ENCODE measurements at regions not wholly inside any gene's neighbourhood (a gene's known extent, or its start where the extent isn't known, plus 50 kb on each side); places are given as distances from the start of the nearest gene placed in this dataset.

- H3K9me2 ChIP-seq (replicated peaks; ENCODE audit: insufficient read depth, low read length), result no peaks in the 10 kb centered on the region
- no peak overlapping the region for H3K27ac ChIP-seq (ENCODE audit: low read length)
- no peaks in the 10 kb centered on the region for H3K9me3 ChIP-seq (ENCODE audit: low read length)
- no peaks in the 10 kb centered on the region for H3K36me3 ChIP-seq (ENCODE audit: insufficient read depth, low read length)
- no peak overlapping the region for H3K9ac ChIP-seq (ENCODE audit: low read length)
- no peaks in the 10 kb centered on the region for H4K20me1 ChIP-seq (ENCODE audit: insufficient read depth, low read depth, low read length)
- H3K4me3 ChIP-seq (ENCODE audit: low read length), result no peak overlapping the region
- no peak for DNase-seq
- H2AFZ ChIP-seq (ENCODE audit: low read length), result no peak overlapping the region
- no peak overlapping the region for H3K4me2 ChIP-seq (ENCODE audit: low read depth, low read length, poor library complexity, severe bottlenecking)
- H3K27me3 ChIP-seq (ENCODE audit: low read length), result no peaks in the 10 kb centered on the region
- H3K79me2 ChIP-seq (ENCODE audit: low read length), result no peaks in the 10 kb centered on the region
- H3K4me1 ChIP-seq (ENCODE audit: low read length), result no peaks in the 10 kb centered on the region
Measured at GRCh38 chr18:41617647-41618046, 337.4 kb upstream of the PIK3C3 start.

DNA sequence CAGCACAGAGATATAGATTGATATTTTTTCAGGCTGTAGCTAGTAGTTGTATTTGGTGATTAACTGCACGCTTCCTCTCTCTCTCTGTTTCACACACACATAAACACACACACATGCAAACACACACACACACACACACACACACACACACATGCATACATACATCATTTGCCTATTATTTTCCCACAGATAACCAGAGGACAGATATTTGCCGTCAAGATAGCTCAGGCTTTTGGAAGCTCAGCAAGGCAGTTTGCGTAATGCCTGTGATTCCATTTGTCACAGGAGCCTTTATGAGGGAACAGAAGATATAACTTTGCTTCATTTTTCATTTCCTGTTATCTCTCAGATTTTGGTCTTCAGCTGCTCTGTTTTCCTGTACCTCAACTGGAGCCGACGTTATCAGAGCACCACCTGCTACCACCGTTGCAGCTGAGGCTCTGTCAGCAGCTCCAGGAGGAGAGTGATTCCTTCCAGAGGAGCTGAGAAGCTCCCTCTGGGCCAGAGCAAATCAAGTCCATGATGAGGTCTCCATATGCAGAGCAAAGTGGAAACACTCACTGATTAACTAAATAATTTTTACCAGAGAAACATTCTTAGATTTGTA lies 341.9 kb upstream of the PIK3C3 start:
- no peak for DNase-seq
- no peak overlapping the region for H3K4me3 ChIP-seq (ENCODE audit: low read length)
- no peaks in the 10 kb centered on the region for H3K9me3 ChIP-seq (ENCODE audit: low read length)
- H3K9me2 ChIP-seq (replicated peaks; ENCODE audit: insufficient read depth, low read length), result no peaks in the 10 kb centered on the region
- H3K79me2 ChIP-seq (ENCODE audit: low read length), result no peaks in the 10 kb centered on the region
- no peaks in the 10 kb centered on the region for H4K20me1 ChIP-seq (ENCODE audit: insufficient read depth, low read depth, low read length)
- H3K27me3 ChIP-seq (ENCODE audit: low read length), result no peaks in the 10 kb centered on the region
- no peak overlapping the region for H2AFZ ChIP-seq (ENCODE audit: low read length)
- no peak overlapping the region for H3K27ac ChIP-seq (ENCODE audit: low read length)
- H3K9ac ChIP-seq (ENCODE audit: low read length), result no peak overlapping the region
- no peak overlapping the region for H3K4me2 ChIP-seq (ENCODE audit: low read depth, low read length, poor library complexity, severe bottlenecking)
- H3K4me1 ChIP-seq (ENCODE audit: low read length), result no peaks in the 10 kb centered on the region
- H3K36me3 ChIP-seq (ENCODE audit: insufficient read depth, low read length), result no peaks in the 10 kb centered on the region

DNA sequence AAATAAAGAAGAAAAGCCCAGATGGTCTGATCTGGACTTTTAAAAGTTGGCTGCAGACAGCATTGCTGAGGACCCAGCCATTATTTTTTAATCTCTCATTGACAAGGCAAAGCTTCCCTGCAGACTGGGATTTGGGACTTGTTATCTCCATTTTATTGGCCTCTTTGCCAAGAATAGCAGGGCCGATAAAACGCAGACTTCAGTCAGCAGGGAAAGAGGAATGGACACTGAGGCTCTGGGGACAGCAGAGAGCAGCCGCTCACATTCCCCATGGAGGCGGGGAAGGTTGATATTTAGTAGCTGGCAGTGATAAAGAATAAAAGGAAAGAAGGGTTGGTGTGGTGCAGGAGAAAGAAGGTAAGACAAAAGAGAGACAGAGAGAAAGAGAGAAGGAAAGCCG lies 350.1 kb upstream of the PIK3C3 start:
- Histone ChIP-seq H3K9me2 (replicated peaks; ENCODE audit: insufficient read depth, low read length) (no peaks in the 10 kb centered on the region), H2AFZ (ENCODE audit: low read length) (no peak overlapping the region), H3K79me2 (ENCODE audit: low read length) (no peaks in the 10 kb centered on the region), H4K20me1 (ENCODE audit: insufficient read depth, low read depth, low read length) (no peaks in the 10 kb centered on the region), H3K4me2 (ENCODE audit: low read depth, low read length, poor library complexity, severe bottlenecking) (no peak overlapping the region), H3K9ac (ENCODE audit: low read length) (no peak overlapping the region), H3K27me3 (ENCODE audit: low read length) (no peaks in the 10 kb centered on the region), H3K4me3 (ENCODE audit: low read length) (no peak overlapping the region), H3K9me3 (ENCODE audit: low read length) (no peaks in the 10 kb centered on the region), H3K4me1 (ENCODE audit: low read length) (no peaks in the 10 kb centered on the region), H3K27ac (ENCODE audit: low read length) (no peak overlapping the region), H3K36me3 (ENCODE audit: insufficient read depth, low read length) (no peaks in the 10 kb centered on the region)
- no peak for DNase-seq

- DNase-seq, result no peak
Measured at GRCh38 chr18:41602034-41602433, 353.0 kb upstream of the PIK3C3 start.

GRCh38 chr18:41600693-41601391 lies 354.2 kb upstream of the PIK3C3 start:
- Histone ChIP-seq H3K36me3 (ENCODE audit: insufficient read depth, low read length) (no peaks in the 10 kb centered on the region), H3K4me3 (ENCODE audit: low read length) (no peak overlapping the region), H3K9me2 (replicated peaks; ENCODE audit: insufficient read depth, low read length) (no peaks in the 10 kb centered on the region), H3K4me1 (ENCODE audit: low read length) (no peaks in the 10 kb centered on the region), H3K9ac (ENCODE audit: low read length) (no peak overlapping the region), H3K27ac (ENCODE audit: low read length) (no peak overlapping the region), H2AFZ (ENCODE audit: low read length) (no peak overlapping the region), H3K9me3 (ENCODE audit: low read length) (no peaks in the 10 kb centered on the region), H3K4me2 (ENCODE audit: low read depth, low read length, poor library complexity, severe bottlenecking) (no peak overlapping the region), H3K79me2 (ENCODE audit: low read length) (no peaks in the 10 kb centered on the region), H3K27me3 (ENCODE audit: low read length) (no peaks in the 10 kb centered on the region), H4K20me1 (ENCODE audit: insufficient read depth, low read depth, low read length) (no peaks in the 10 kb centered on the region)
- DNase-seq, result no peak

More at GRCh38 chr18:41602034-41602433, 353.0 kb upstream of the PIK3C3 start:
- Histone ChIP-seq H3K9me3 (ENCODE audit: low read length) (no peaks in the 10 kb centered on the region), H3K9me2 (replicated peaks; ENCODE audit: insufficient read depth, low read length) (no peaks in the 10 kb centered on the region), H3K27me3 (ENCODE audit: low read length) (no peaks in the 10 kb centered on the region), H3K36me3 (ENCODE audit: insufficient read depth, low read length) (no peaks in the 10 kb centered on the region), H2AFZ (ENCODE audit: low read length) (no peak overlapping the region), H3K79me2 (ENCODE audit: low read length) (no peaks in the 10 kb centered on the region), H3K4me1 (ENCODE audit: low read length) (no peaks in the 10 kb centered on the region), H4K20me1 (ENCODE audit: insufficient read depth, low read depth, low read length) (no peaks in the 10 kb centered on the region), H3K27ac (ENCODE audit: low read length) (no peak overlapping the region), H3K4me3 (ENCODE audit: low read length) (no peak overlapping the region), H3K9ac (ENCODE audit: low read length) (no peak overlapping the region), H3K4me2 (ENCODE audit: low read depth, low read length, poor library complexity, severe bottlenecking) (no peak overlapping the region)

GRCh38 chr18:41599466-41599865 lies 355.6 kb upstream of the PIK3C3 start:
- Histone ChIP-seq H3K4me2 (ENCODE audit: low read depth, low read length, poor library complexity, severe bottlenecking) (no peak overlapping the region), H3K4me1 (ENCODE audit: low read length) (no peaks in the 10 kb centered on the region), H3K27me3 (ENCODE audit: low read length) (no peaks in the 10 kb centered on the region), H2AFZ (ENCODE audit: low read length) (no peak overlapping the region), H3K79me2 (ENCODE audit: low read length) (no peaks in the 10 kb centered on the region), H4K20me1 (ENCODE audit: insufficient read depth, low read depth, low read length) (no peaks in the 10 kb centered on the region), H3K36me3 (ENCODE audit: insufficient read depth, low read length) (no peaks in the 10 kb centered on the region), H3K9me2 (replicated peaks; ENCODE audit: insufficient read depth, low read length) (no peaks in the 10 kb centered on the region), H3K27ac (ENCODE audit: low read length) (no peak overlapping the region), H3K4me3 (ENCODE audit: low read length) (no peak overlapping the region), H3K9ac (ENCODE audit: low read length) (no peak overlapping the region), H3K9me3 (ENCODE audit: low read length) (no peaks in the 10 kb centered on the region)
- DNase-seq, result no peak

DNA sequence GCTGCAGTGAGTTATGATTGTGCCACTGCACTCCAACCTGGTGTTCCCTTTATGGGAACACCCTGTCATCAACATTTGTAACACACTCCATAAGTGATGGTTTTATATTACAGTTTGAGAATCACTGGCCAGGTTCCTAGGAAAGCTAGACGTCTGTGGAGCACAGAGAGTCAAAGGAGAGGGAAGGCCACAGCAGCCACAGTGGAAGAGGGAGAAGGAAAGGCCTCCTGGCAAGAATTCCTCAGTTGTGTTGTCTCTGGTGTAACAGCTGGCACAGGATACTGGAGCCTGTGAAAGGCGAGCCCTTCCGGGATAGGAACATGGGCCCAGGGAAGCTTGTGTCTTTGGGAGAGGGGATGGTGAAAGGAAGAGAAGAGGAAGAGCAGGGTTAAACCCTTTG lies 360.5 kb upstream of the PIK3C3 start:
- Histone ChIP-seq H4K20me1 (ENCODE audit: insufficient read depth, low read depth, low read length) (no peaks in the 10 kb centered on the region), H3K27ac (ENCODE audit: low read length) (no peak overlapping the region), H2AFZ (ENCODE audit: low read length) (no peak overlapping the region), H3K27me3 (ENCODE audit: low read length) (no peaks in the 10 kb centered on the region), H3K4me1 (ENCODE audit: low read length) (no peaks in the 10 kb centered on the region), H3K79me2 (ENCODE audit: low read length) (no peaks in the 10 kb centered on the region), H3K9me3 (ENCODE audit: low read length) (no peaks in the 10 kb centered on the region), H3K4me2 (ENCODE audit: low read depth, low read length, poor library complexity, severe bottlenecking) (no peak overlapping the region), H3K4me3 (ENCODE audit: low read length) (no peak overlapping the region), H3K36me3 (ENCODE audit: insufficient read depth, low read length) (no peaks in the 10 kb centered on the region), H3K9ac (ENCODE audit: low read length) (no peak overlapping the region), H3K9me2 (replicated peaks; ENCODE audit: insufficient read depth, low read length) (no peaks in the 10 kb centered on the region)
- DNase-seq, result no peak

- no peak for DNase-seq
- H3K27me3 ChIP-seq (ENCODE audit: low read length), result no peaks in the 10 kb centered on the region
- H3K79me2 ChIP-seq (ENCODE audit: low read length), result no peaks in the 10 kb centered on the region
- no peaks in the 10 kb centered on the region for H4K20me1 ChIP-seq (ENCODE audit: insufficient read depth, low read depth, low read length)
- no peak overlapping the region for H3K4me2 ChIP-seq (ENCODE audit: low read depth, low read length, poor library complexity, severe bottlenecking)
- H2AFZ ChIP-seq (ENCODE audit: low read length), result no peak overlapping the region
- no peaks in the 10 kb centered on the region for H3K4me1 ChIP-seq (ENCODE audit: low read length)
- H3K9me3 ChIP-seq (ENCODE audit: low read length), result no peaks in the 10 kb centered on the region
- H3K36me3 ChIP-seq (ENCODE audit: insufficient read depth, low read length), result no peaks in the 10 kb centered on the region
- H3K27ac ChIP-seq (ENCODE audit: low read length), result no peak overlapping the region
- no peak overlapping the region for H3K9ac ChIP-seq (ENCODE audit: low read length)
- H3K9me2 ChIP-seq (replicated peaks; ENCODE audit: insufficient read depth, low read length), result no peaks in the 10 kb centered on the region
- no peak overlapping the region for H3K4me3 ChIP-seq (ENCODE audit: low read length)
Measured at GRCh38 chr18:41593171-41593675, 361.8 kb upstream of the PIK3C3 start.

All from Karpas-422 (cell line).